ENCODE measurements at regions not wholly inside any gene's neighbourhood (a gene's known extent, or its start where the extent isn't known, plus 50 kb on each side); places are given as distances from the start of the nearest gene placed in this dataset.

DNA sequence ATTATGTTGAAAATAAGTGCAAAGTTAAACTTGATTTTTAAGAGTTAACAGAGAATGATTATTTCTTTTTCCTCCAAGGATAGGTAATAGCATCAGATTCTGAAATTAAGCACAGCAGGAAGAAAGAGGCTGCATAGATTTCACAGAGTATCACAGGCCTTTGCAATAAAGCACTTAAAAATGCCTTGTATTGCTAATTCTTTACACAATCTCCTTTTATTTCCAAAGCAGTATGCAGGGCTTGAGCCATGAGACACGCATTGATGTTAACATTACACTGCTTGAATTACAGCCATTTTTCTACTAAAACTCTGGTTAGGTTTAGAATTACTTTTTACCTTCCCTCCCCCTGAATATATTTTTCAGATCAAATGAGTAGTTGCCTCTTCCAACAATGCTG lies 398.3 kb downstream of the BCAT1 start:
- TF ChIP-seq RBM39 (optimal IDR thresholded peaks at IDR 0.05; ENCODE audit: low read depth, low read length): no peak
- no peak for ATAC-seq
- Histone ChIP-seq H3K4me2 (ENCODE audit: insufficient read depth, low read length) (no peak overlapping the region), H3K9ac (ENCODE audit: insufficient read depth in 1 of 2, low read depth in 2 of 2, low read length in 2 of 2) (no peak overlapping the region), H3K9me3 (replicated peaks; ENCODE audit: control insufficient read depth, insufficient read depth, low read depth, low read length) (no peaks in the 10 kb centered on the region), H2AFZ (ENCODE audit: low read depth, low read length) (no peak overlapping the region), H3K79me2 (ENCODE audit: control insufficient read depth, insufficient read depth, low read length) (no peaks in the 10 kb centered on the region), H3K4me1 (replicated peaks in 1 of 2; ENCODE audit: control insufficient read depth in 2 of 2, insufficient read depth in 2 of 2, low read length in 2 of 2) (no peaks in the 10 kb centered on the region), H3K4me3 (no peak overlapping the region), H3K36me3 (ENCODE audit: control insufficient read depth, insufficient read depth, low read length) (no peaks in the 10 kb centered on the region), H3K9me1 (ENCODE audit: control insufficient read depth, insufficient read depth, low read length) (no peaks in the 10 kb centered on the region), H3K27me3 (ENCODE audit: control insufficient read depth in 2 of 2, insufficient read depth in 2 of 2, low read length in 2 of 2) (peaks cover 2 to 3% of the 10 kb centered on the region in 2 experiments; a peak in 3 of 5 replicates), H3K27ac (ENCODE audit: extremely low read depth, low read depth, low read length) (no peak overlapping the region), H4K20me1 (replicated peaks; ENCODE audit: control insufficient read depth, insufficient read depth, low read length) (no peaks in the 10 kb centered on the region)
- no peak for DNase-seq (ENCODE audit: extremely low read depth in 1 of 4, low spot score in 3 of 4)
- intact Hi-C loops (cut with micrococcal nuclease): no loop called here
- ChIA-PET CTCF (ENCODE audit: low intra/inter-chr PET ratio) (no interaction called here), POLR2A (no interaction called here)
- in situ Hi-C loops (cut with MboI): no loop called here
- 0% methylated on average over 1 of the region's 1 CpG for WGBS (ENCODE audit: insufficient coverage, low coverage, missing lambda C conversion rate)
- no TSS peak for BruUV-seq (replicated peaks)
- no peak for FAIRE-seq

DNA sequence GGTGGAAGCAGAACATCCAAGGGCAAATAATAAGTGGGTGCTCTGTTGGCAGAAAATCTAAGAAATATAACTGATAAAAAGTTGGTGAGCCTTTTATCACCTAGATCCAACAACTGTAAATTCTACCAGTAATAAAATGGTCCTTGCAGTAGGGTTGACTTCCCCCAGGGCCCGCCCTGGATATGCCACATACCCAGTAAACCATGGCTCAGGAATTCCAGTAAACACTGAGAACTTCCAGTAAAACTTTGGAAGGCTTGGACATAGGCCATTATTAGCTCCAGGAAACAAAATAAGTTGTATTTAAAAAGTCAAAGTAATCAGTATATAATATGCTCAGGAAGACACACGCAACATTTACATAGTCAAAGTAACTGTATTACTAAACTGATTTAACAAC lies 402.2 kb downstream of the BCAT1 start:
- Histone ChIP-seq H3K4me2 (ENCODE audit: insufficient read depth, low read length) (no peak overlapping the region), H3K4me3 (no peak overlapping the region), H3K79me2 (ENCODE audit: control insufficient read depth, insufficient read depth, low read length) (no peaks in the 10 kb centered on the region), H2AFZ (ENCODE audit: low read depth, low read length) (no peak overlapping the region), H4K20me1 (replicated peaks; ENCODE audit: control insufficient read depth, insufficient read depth, low read length) (no peaks in the 10 kb centered on the region), H3K9me3 (replicated peaks; ENCODE audit: control insufficient read depth, insufficient read depth, low read depth, low read length) (no peaks in the 10 kb centered on the region), H3K27ac (ENCODE audit: extremely low read depth, low read depth, low read length) (no peak overlapping the region), H3K9ac (ENCODE audit: insufficient read depth in 1 of 2, low read depth in 2 of 2, low read length in 2 of 2) (no peak overlapping the region), H3K9me1 (ENCODE audit: control insufficient read depth, insufficient read depth, low read length) (no peaks in the 10 kb centered on the region), H3K4me1 (replicated peaks in 1 of 2; ENCODE audit: control insufficient read depth in 2 of 2, insufficient read depth in 2 of 2, low read length in 2 of 2) (no peaks in the 10 kb centered on the region), H3K36me3 (ENCODE audit: control insufficient read depth, insufficient read depth, low read length) (no peaks in the 10 kb centered on the region), H3K27me3 (ENCODE audit: control insufficient read depth in 2 of 2, insufficient read depth in 2 of 2, low read length in 2 of 2) (peaks cover 2 to 5% of the 10 kb centered on the region in 2 experiments; a peak in 2 of 5 replicates)
- ATAC-seq: no peak
- POLR2A ChIA-PET: interaction anchor here (0.9 kb wide), 1 partner anchor 13 kb away, joined by 3 read pairs; no protein-coding TSS in a partner anchor
- no TSS peak for BruUV-seq (replicated peaks)
- no peak for TF ChIP-seq ESRRB (CRISPR knock-in tag; IDR thresholded peaks at IDR 0.05; ENCODE audit: borderline replicate concordance)
- TF ChIP-seq MEF2D (tag; conservative IDR thresholded peaks at IDR 0.05; ENCODE audit: low read depth): no peak
- no peak for TF ChIP-seq TAF1 (IDR thresholded peaks at IDR 0.05; ENCODE audit: control insufficient read depth, extremely low read depth, insufficient read depth, low read length, severe bottlenecking)
- no peak for TF ChIP-seq NEUROD1 (IDR thresholded peaks at IDR 0.05; ENCODE audit: borderline replicate concordance, low read depth, low read length, partially characterized antibody)
- TF ChIP-seq SAP30 (IDR thresholded peaks at IDR 0.05; ENCODE audit: borderline replicate concordance, insufficient read depth, low read depth, low read length, poor library complexity, severe bottlenecking): no peak
- no peak for DNase-seq (ENCODE audit: extremely low read depth in 1 of 4, low spot score in 3 of 4)
- intact Hi-C loops (cut with micrococcal nuclease): no loop called here
- 0% methylated on average over 2 of the region's 2 CpGs for WGBS (ENCODE audit: insufficient coverage, low coverage, missing lambda C conversion rate)
- CTCF ChIA-PET (ENCODE audit: low intra/inter-chr PET ratio): no interaction called here
- FAIRE-seq: no peak
- in situ Hi-C loops (cut with MboI): no loop called here
